GM18519 (cell line): ENCODE measurements at regions not wholly inside any gene's neighbourhood (a gene's known extent, or its start where the extent isn't known, plus 50 kb on each side); places are given as distances from the start of the nearest gene placed in this dataset.
A peak's percentile ranks its signal among the peaks of the same experiment; 100 is the strongest.

Experiments
- ATAC-seq: cut with Tn5 transposase; IDR thresholded peaks from one replicate; pipeline ENCODE4 v1.9.1; 2021; ENCODE audit warnings: mild to moderate bottlenecking, moderate library complexity; ENCODE audit not compliant: unreplicated experiment, low FRiP score

- ATAC-seq: no peak
Measured at GRCh38 chr5:164422400-164422799, 917.0 kb downstream of the MAT2B start.

- no peak for ATAC-seq
Measured at GRCh38 chr5:164431634-164432304, 926.4 kb downstream of the MAT2B start.

- no peak for ATAC-seq
Measured at GRCh38 chr5:164433106-164433870, 927.9 kb downstream of the MAT2B start.

DNA sequence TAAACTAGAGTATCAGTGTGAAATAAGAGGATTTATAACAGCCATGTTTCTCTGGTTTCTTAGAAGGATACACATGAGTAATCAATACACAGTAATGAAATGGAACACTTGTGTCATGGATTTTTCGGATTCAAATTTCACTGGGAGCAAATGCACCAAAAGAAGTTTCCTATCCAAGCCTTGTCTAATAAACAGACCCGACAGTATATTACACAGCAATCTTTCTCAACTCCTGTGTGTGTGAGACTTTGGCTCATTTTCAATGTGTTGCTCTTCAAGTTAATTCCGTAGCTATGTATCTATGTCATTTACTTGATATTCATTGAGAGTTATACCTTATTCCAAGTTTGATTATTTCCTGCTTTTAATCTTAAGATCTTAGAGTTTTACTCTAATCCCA, 930.2 kb downstream of the MAT2B start:
- no peak for ATAC-seq

DNA sequence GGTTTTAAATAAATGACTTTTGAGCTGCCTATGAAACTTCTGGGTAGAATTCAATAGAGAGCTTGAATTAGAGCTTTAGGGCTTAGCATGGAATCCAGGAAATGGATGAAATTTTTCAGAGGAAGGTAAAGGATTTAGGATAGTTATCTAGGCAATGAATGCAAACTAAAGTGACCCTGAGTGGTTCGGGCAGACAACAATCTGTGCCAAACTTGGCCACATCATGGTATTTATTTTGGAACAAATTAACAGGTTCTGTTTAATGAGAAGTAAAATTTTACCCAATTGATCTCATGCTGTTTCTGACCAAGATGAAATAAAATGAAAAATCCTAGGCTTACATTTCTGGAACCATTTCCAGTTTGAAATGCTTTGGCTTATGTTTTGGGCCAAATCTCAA, 934.4 kb downstream of the MAT2B start:
- ATAC-seq: no peak

DNA sequence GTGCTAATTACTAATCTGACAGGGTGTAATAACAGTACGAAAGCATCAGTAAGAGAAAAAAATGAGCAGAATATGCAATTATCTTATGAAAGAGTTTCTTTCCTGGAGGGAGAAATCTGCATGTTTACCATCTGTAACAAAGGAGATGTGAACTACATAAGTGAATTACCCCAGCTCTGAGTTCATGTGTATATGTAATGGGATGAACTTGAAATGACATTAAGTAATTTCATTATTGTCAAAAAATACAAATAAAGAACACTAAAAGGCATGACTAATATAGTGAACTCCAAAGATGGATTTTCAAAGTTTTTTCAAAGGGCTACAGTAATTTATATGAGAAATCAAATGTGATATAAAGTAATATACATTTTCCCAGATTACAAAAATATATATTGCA, 944.0 kb downstream of the MAT2B start:
- no peak for ATAC-seq

DNA sequence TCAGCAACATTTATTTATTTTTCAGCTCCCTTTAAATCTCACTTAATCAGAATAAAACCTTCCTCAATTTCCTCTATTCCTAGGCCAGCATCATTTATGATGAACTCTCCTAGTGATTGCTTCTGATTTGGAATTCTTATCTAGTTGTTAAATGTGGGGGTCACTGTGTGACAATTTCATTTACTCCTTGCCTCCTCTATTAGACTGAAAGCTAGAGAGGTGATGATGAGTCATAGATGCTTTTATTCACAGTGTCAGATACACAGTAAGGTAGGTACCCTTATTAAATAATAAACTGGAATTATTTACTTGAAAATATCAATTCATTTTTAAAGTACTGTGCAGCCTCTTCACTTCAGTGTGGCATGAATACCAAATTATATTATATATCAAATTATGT, 960.6 kb downstream of the MAT2B start:
- ATAC-seq: no peak

DNA sequence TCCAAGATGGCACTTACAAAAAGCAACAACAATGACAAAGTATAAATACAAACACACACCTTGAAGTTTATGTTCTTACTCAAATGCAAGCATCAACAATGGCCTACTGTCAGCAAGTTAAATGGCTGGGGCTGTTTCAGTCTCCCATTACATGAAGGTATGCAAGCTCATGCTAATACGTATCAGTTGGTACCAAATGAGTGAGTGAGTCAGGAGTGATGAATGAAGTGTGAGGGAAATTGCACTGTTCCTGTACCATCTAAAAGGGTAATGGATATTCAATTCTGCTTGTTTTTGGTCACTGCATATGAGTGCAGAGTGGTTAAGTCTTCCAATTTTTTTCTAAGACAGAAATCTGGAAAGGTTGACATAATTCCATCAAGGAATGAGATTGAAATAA, 964.9 kb downstream of the MAT2B start:
- no peak for ATAC-seq

GRCh38 chr5:164472165-164472564, 966.7 kb downstream of the MAT2B start:
- no peak for ATAC-seq

DNA sequence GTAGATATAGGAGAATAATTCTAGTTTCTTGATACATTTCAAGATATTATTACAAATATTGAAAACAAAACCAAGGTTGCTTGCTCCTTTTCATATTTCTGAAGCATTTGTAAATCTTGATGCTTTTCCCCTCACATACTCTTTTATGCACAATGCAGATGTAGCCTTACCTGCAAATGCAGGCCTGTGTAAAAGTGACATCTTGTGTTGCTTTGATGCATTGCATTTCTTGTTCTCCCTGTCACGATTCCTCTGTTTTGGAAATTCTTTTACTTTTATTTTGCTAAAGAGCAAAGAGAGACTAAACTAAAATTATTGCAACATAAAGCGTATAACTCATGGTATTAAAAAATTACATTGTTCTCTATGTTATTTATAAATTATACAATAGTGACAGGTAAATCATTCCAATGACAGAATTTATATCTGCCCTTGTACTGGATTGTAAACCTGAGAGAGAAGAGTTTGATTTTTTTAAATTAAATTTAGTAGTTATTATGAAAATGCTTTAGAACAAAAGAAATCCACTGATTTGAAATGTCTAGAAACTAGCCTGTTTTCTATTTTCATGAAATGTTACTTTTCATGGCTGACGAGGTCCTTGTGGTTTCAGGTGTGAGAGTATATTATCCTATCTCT, 970.0 kb downstream of the MAT2B start:
- ATAC-seq: no peak

GRCh38 chr5:164481270-164481669, 975.9 kb downstream of the MAT2B start:
- no peak for ATAC-seq

GRCh38 chr5:164482351-164482750, 976.9 kb downstream of the MAT2B start:
- ATAC-seq: no peak

- ATAC-seq: no peak
Measured at GRCh38 chr5:164484948-164485347, 979.5 kb downstream of the MAT2B start.

- ATAC-seq: no peak
Measured at GRCh38 chr5:164487939-164488338, 982.5 kb downstream of the MAT2B start.

- ATAC-seq: no peak
Measured at GRCh38 chr5:164497311-164498064, 992.1 kb downstream of the MAT2B start.

- no peak for ATAC-seq
Measured at GRCh38 chr5:164498438-164498837, 993.0 kb downstream of the MAT2B start.

- ATAC-seq: no peak
Measured at GRCh38 chr5:164500856-164501255, 995.4 kb downstream of the MAT2B start.

- no peak for ATAC-seq
Measured at GRCh38 chr5:164501344-164501743, 995.9 kb downstream of the MAT2B start.

- ATAC-seq: peak; percentile 74
Measured at GRCh38 chr5:164504141-164504772, 998.8 kb downstream of the MAT2B start.

DNA sequence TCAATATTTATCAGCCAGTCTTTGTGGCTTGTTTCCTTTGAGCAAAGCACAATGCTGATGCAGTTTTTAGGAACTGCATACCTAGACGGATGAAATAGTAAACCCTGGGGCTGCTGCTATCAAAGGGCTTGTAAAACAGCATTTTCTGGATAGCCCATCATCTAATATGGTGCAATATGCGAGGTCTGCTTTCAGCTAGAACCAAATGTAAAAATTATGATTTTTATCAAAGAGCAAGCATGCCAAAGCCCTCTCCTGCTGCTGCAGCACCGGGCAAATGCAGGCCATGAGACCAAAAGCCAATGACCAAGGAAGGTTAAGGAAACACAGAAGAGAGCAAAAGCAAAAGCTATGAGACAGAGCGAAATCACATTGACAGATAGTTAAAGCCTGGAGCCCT, 1000.4 kb downstream of the MAT2B start:
- ATAC-seq: no peak
